GM21786 (cell line): ENCODE measurements at regions not wholly inside any gene's neighbourhood (a gene's known extent, or its start where the extent isn't known, plus 50 kb on each side); places are given as distances from the start of the nearest gene placed in this dataset.

Source experiments
- ATAC-seq: cut with Tn5 transposase; IDR thresholded peaks from one replicate; pipeline ENCODE4 v1.9.1; 2021; ENCODE audit not compliant: unreplicated experiment

GRCh38 chr11:121801394-121801748, 314.6 kb downstream of the BLID start:
- ATAC-seq, result no peak

GRCh38 chr11:121800731-121801393, 315.2 kb downstream of the BLID start:
- no peak for ATAC-seq

- ATAC-seq, result no peak
Measured at GRCh38 chr11:121800240-121800639, 315.8 kb downstream of the BLID start.

- ATAC-seq, result no peak
Measured at GRCh38 chr11:121797496-121797895, 318.5 kb downstream of the BLID start.

- ATAC-seq, result no peak
Measured at GRCh38 chr11:121795174-121795573, 320.8 kb downstream of the BLID start.

GRCh38 chr11:121794671-121795141, 321.3 kb downstream of the BLID start:
- ATAC-seq, result no peak

- ATAC-seq, result no peak
Measured at GRCh38 chr11:121793916-121794315, 322.1 kb downstream of the BLID start.

- ATAC-seq, result no peak
Measured at GRCh38 chr11:121793291-121793690, 322.7 kb downstream of the BLID start.

GRCh38 chr11:121792185-121792584, 323.8 kb downstream of the BLID start:
- ATAC-seq, result no peak

GRCh38 chr11:121790430-121790829, 325.6 kb downstream of the BLID start:
- ATAC-seq, result no peak

GRCh38 chr11:121780971-121781370, 328.2 kb upstream of the SORL1-AS1 start:
- no peak for ATAC-seq

- no peak for ATAC-seq
Measured at GRCh38 chr11:121777056-121777455, 324.3 kb upstream of the SORL1-AS1 start.

- ATAC-seq, result no peak
Measured at GRCh38 chr11:121775276-121775675, 322.5 kb upstream of the SORL1-AS1 start.

GRCh38 chr11:121773076-121773475, 320.3 kb upstream of the SORL1-AS1 start:
- ATAC-seq, result no peak

GRCh38 chr11:121770939-121771595, 318.3 kb upstream of the SORL1-AS1 start:
- ATAC-seq, result no peak

- ATAC-seq, result no peak
Measured at GRCh38 chr11:121769191-121769590, 316.4 kb upstream of the SORL1-AS1 start.

GRCh38 chr11:121767433-121767832, 314.7 kb upstream of the SORL1-AS1 start:
- ATAC-seq, result peak; percentile 83

- peak; percentile 10 for ATAC-seq
Measured at GRCh38 chr11:121766991-121767390, 314.2 kb upstream of the SORL1-AS1 start.

- no peak for ATAC-seq
Measured at GRCh38 chr11:121766166-121766565, 313.4 kb upstream of the SORL1-AS1 start.

- ATAC-seq, result peak; percentile 57
Measured at GRCh38 chr11:121763526-121763925, 310.8 kb upstream of the SORL1-AS1 start.

GRCh38 chr11:121762820-121763219, 310.1 kb upstream of the SORL1-AS1 start:
- ATAC-seq, result no peak

GRCh38 chr11:121761186-121761585, 308.4 kb upstream of the SORL1-AS1 start:
- ATAC-seq, result no peak
